ENCODE measurements at regions not wholly inside any gene's neighbourhood (a gene's known extent, or its start where the extent isn't known, plus 50 kb on each side); places are given as distances from the start of the nearest gene placed in this dataset.

DNA sequence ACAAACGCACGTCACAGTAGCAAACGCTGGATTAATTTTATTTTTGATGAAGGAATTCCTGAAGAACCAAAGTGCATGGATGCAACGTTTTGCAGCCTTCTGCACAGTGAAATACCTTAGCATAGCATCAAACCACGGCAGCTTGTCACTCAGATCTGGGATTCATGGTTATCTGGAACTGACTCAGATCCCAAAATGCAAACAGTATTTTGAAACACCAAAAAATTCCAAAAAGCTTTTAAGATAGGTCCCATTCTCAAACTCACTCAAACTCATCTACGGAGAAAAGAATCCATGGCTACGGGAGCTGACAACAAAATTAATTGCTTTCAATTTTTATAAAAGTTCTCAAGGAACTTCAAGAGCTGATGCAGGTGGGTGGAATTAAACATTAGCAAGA lies 116.2 kb upstream of the SALL4 start:
- TF ChIP-seq, protein P1, sequence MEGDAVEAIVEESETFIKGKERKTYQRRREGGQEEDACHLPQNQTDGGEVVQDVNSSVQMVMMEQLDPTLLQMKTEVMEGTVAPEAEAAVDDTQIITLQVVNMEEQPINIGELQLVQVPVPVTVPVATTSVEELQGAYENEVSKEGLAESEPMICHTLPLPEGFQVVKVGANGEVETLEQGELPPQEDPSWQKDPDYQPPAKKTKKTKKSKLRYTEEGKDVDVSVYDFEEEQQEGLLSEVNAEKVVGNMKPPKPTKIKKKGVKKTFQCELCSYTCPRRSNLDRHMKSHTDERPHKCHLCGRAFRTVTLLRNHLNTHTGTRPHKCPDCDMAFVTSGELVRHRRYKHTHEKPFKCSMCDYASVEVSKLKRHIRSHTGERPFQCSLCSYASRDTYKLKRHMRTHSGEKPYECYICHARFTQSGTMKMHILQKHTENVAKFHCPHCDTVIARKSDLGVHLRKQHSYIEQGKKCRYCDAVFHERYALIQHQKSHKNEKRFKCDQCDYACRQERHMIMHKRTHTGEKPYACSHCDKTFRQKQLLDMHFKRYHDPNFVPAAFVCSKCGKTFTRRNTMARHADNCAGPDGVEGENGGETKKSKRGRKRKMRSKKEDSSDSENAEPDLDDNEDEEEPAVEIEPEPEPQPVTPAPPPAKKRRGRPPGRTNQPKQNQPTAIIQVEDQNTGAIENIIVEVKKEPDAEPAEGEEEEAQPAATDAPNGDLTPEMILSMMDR (optimal IDR thresholded peaks at IDR 0.05 in 1 of 3, IDR thresholded peaks at IDR 0.05 in 1 of 3, conservative IDR thresholded peaks at IDR 0.05 in 1 of 3; ENCODE audit: extremely low read depth in 1 of 3, insufficient read depth in 2 of 3, low read length in 3 of 3), result no peak
- TF ChIP-seq EZH2 (IDR thresholded peaks at IDR 0.05; ENCODE audit: low read length), result no peak
